Neural progenitor cell (in vitro differentiated cells): ENCODE measurements at regions not wholly inside any gene's neighbourhood (a gene's known extent, or its start where the extent isn't known, plus 50 kb on each side); places are given as distances from the start of the nearest gene placed in this dataset.

ENCODE experiments used
- DNase-seq: peaks from one replicate; pipeline ENCODE4 v3.0.0-alpha.2; 2016; ENCODE audit warnings: low spot score
- H2AFZ ChIP-seq: fragments of 200-600 bp; sonication (generic); replicated peaks from 2 replicates; pipeline ENCODE4 v1.6.1; 2016; ENCODE audit warnings: antibody characterized with exemption
- H3F3A ChIP-seq: fragments of 200-600 bp; sonication (generic); 2 replicates; pipeline ENCODE4 v1.6.1; 2016; ENCODE audit warnings: antibody characterized with exemption, low read depth
- H3K27ac ChIP-seq: fragments of 200-600 bp; sonication (generic); 2 replicates; pipeline ENCODE4 v1.5.1; 2016; ENCODE audit warnings: mild to moderate bottlenecking
- H3K27me3 ChIP-seq: fragments of 200-600 bp; sonication (generic); 2 replicates; pipeline ENCODE4 v1.6.1; 2016; ENCODE audit warnings: mild to moderate bottlenecking, moderate library complexity
- H3K36me3 ChIP-seq: fragments of 200-600 bp; sonication (generic); 2 replicates; pipeline ENCODE4 v1.5.1; 2016
- H3K4me1 ChIP-seq: fragments of 200-600 bp; sonication (generic); 2 replicates; pipeline ENCODE4 v1.6.1; 2016; ENCODE audit warnings: mixed run types
- H3K4me2 ChIP-seq: fragments of 200-600 bp; sonication (generic); 2 replicates; pipeline ENCODE4 v1.6.1; 2016
- H3K4me3 ChIP-seq: fragments of 200-600 bp; sonication (generic); 2 replicates; pipeline ENCODE4 v1.5.1; 2016
- H3K79me2 ChIP-seq: fragments of 200-600 bp; sonication (generic); 2 replicates; pipeline ENCODE4 v1.6.1; 2016; ENCODE audit warnings: low read depth
- H3K9ac ChIP-seq: fragments of 200-600 bp; sonication (generic); 2 replicates; pipeline ENCODE4 v1.6.1; 2016
- H3K9me3 ChIP-seq: fragments of 200-600 bp; sonication (generic); 2 replicates; pipeline ENCODE4 v1.5.1; 2016; ENCODE audit warnings: low read depth
- H4K20me1 ChIP-seq: fragments of 200-600 bp; sonication (generic); 2 replicates; pipeline ENCODE4 v1.6.1; 2016; ENCODE audit warnings: low read depth
- H3K27ac Mint-ChIP-seq: 3 replicates; pipeline ENCODE4 v1.8.0; 2021; ENCODE audit warnings: mixed read lengths
- H3K27me3 Mint-ChIP-seq: 2 replicates; pipeline ENCODE4 v1.8.0; 2022; ENCODE audit warnings: low read depth, mild to moderate bottlenecking, inconsistent platforms, moderate library complexity, mixed read lengths; ENCODE audit not compliant: insufficient read depth
- H3K36me3 Mint-ChIP-seq: 3 replicates; pipeline ENCODE4 v1.8.0; 2021; ENCODE audit warnings: mixed read lengths
- H3K4me1 Mint-ChIP-seq: 3 replicates; pipeline ENCODE4 v1.8.0; 2021; ENCODE audit warnings: mixed read lengths
- H3K4me3 Mint-ChIP-seq: 3 replicates; pipeline ENCODE4 v1.8.0; 2021; ENCODE audit warnings: mild to moderate bottlenecking, moderate library complexity, mixed read lengths
- H3K9me3 Mint-ChIP-seq: 3 replicates; pipeline ENCODE4 v1.8.0; 2020; ENCODE audit warnings: mixed read lengths
- EZH2 ChIP-seq: fragments of 200-600 bp; sonication (generic); IDR thresholded peaks from 2 replicates; pipeline ENCODE4 v1.6.1; 2017; ENCODE audit warnings: antibody characterized with exemption, mild to moderate bottlenecking, moderate library complexity
- EZH2phosphoT487 ChIP-seq: fragments of 200-600 bp; sonication (generic); IDR thresholded peaks from 2 replicates; pipeline ENCODE4 v1.6.1; 2017; ENCODE audit warnings: antibody characterized with exemption
- TF ChIP-seq, protein P1 (sequence below): fragments of 200-600 bp; sonication (generic); IDR thresholded peaks from 2 replicates; pipeline ENCODE4 v1.5.1; 2017; ENCODE audit warnings: antibody characterized with exemption, mild to moderate bottlenecking

DNA sequence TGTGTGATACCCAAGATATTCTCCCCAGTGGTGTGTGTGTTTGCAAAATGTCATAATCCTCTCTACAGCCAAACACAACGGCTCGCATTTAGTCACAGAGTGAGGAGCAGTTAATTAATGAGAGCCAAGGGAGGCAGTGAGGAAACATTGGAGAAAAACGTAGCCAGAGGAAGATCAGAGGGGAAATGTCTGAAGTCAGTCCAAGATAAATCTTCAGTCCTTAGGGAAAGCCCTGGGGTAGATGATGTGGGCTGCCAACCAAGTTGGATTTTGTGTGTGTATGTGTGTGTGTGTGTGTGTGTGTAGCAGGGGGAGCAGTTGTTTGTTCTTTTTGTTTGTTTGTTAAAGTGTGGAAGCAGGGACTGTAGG is 201.0 kb upstream of the PTBP2 start:
- Histone ChIP-seq H3K4me1 (peaks cover 34% of the 10 kb centered on the region), H4K20me1 (no peaks in the 10 kb centered on the region), H3K36me3 (no peaks in the 10 kb centered on the region), H3K4me2 (peak overlapping the region; percentile 57), H3K27ac (peak overlapping the region; percentile 89), H2AFZ (peak overlapping the region; percentile 70), H3K9ac (no peak overlapping the region), H3K9me3 (no peaks in the 10 kb centered on the region), H3K79me2 (no peaks in the 10 kb centered on the region), H3K27me3 (no peaks in the 10 kb centered on the region), H3K4me3 (peak overlapping the region; percentile 27), H3F3A (peaks cover 30% of the 10 kb centered on the region)
- Mint-ChIP-seq H3K36me3 (no peaks in the 10 kb centered on the region), H3K4me1 (peaks cover 46% of the 10 kb centered on the region), H3K4me3 (peak overlapping the region; percentile 5), H3K27me3 (peaks cover 5% of the 10 kb centered on the region), H3K9me3 (no peaks in the 10 kb centered on the region), H3K27ac (peak overlapping the region; percentile 87)
- DNase-seq = peak; percentile 45
- TF ChIP-seq EZH2 (no peak), EZH2phosphoT487 (no peak)
- TF ChIP-seq, protein P1, sequence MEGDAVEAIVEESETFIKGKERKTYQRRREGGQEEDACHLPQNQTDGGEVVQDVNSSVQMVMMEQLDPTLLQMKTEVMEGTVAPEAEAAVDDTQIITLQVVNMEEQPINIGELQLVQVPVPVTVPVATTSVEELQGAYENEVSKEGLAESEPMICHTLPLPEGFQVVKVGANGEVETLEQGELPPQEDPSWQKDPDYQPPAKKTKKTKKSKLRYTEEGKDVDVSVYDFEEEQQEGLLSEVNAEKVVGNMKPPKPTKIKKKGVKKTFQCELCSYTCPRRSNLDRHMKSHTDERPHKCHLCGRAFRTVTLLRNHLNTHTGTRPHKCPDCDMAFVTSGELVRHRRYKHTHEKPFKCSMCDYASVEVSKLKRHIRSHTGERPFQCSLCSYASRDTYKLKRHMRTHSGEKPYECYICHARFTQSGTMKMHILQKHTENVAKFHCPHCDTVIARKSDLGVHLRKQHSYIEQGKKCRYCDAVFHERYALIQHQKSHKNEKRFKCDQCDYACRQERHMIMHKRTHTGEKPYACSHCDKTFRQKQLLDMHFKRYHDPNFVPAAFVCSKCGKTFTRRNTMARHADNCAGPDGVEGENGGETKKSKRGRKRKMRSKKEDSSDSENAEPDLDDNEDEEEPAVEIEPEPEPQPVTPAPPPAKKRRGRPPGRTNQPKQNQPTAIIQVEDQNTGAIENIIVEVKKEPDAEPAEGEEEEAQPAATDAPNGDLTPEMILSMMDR = no peak

DNA sequence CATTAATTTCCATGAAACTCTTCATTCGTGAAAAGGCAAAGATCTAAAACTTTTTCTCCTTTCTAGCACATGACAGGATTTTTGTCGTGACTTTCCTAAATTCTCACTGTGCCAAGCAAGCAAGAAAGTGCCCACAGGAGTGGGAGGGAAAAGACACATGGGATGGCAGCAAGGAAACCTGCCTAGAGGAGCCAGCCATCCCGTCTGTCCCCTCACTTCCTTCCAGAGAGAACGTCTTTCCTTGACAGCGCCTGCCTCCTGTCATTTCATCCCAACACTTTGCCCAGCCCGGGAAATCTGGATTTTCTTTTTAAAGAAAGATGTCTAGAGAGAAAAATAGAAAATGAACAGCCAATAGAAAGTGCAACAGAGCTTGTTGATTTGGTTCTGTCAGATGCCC is 200.6 kb upstream of the PTBP2 start:
- Histone ChIP-seq H3K4me3 (no peak overlapping the region), H3K4me2 (peak overlapping the region; percentile 57), H3K9ac (no peak overlapping the region), H4K20me1 (no peaks in the 10 kb centered on the region), H3F3A (peaks cover 30% of the 10 kb centered on the region), H3K36me3 (no peaks in the 10 kb centered on the region), H3K4me1 (peaks cover 34% of the 10 kb centered on the region), H3K9me3 (no peaks in the 10 kb centered on the region), H3K79me2 (no peaks in the 10 kb centered on the region), H3K27ac (peak overlapping the region; percentile 89), H3K27me3 (no peaks in the 10 kb centered on the region), H2AFZ (peak overlapping the region; percentile 70)
- peaks cover 5% of the 10 kb centered on the region for H3K27me3 Mint-ChIP-seq
- no peak for TF ChIP-seq EZH2phosphoT487
- TF ChIP-seq, protein P1 = no peak
- peak overlapping the region; percentile 87 for H3K27ac Mint-ChIP-seq
- no peaks in the 10 kb centered on the region for H3K36me3 Mint-ChIP-seq
- H3K9me3 Mint-ChIP-seq = no peaks in the 10 kb centered on the region
- no peak overlapping the region for H3K4me3 Mint-ChIP-seq
- DNase-seq = no peak
- H3K4me1 Mint-ChIP-seq = peaks cover 46% of the 10 kb centered on the region

DNA sequence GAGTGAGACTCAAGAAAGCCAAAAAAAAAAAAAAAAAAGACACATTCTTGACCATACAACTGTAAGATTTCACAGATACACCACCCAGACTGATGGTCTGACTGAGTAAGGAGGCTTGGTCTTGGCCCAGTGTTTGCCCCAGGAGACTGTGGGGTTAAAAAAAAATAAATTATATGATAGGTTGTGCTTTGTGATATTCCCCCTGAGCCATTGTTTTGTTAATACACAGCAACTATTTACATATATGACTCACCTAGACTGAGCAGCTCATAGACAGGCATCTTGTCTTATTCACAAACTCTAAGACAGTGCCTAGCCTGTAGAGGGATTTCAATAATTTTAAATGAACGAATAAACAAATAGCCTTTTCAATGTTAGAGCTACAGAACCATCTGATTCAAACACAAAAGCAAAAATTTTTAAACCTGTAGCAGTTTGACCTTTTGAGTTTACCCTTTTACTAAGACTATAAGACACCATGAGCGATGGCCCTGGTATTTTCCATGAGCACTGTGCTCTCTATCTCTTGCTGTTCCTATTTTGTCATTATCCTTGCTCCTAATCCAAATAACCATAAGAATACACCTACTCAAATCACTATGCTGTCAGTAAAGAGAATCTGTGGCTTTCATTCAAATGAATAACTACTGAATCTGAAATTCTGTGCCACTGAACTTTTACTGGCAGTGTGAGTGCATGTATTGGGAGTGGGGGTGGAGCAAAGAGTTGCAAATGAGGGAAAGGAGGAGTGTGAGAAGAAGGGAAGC is 199.4 kb upstream of the PTBP2 start:
- Mint-ChIP-seq H3K4me3 (no peak overlapping the region), H3K27ac (peak overlapping the region; percentile 89), H3K36me3 (no peaks in the 10 kb centered on the region), H3K9me3 (peaks cover 6% of the 10 kb centered on the region), H3K27me3 (peaks cover 7% of the 10 kb centered on the region), H3K4me1 (peaks cover 46% of the 10 kb centered on the region)
- Histone ChIP-seq H3F3A (peaks cover 30% of the 10 kb centered on the region), H3K79me2 (no peaks in the 10 kb centered on the region), H2AFZ (no peak overlapping the region), H3K4me1 (peaks cover 34% of the 10 kb centered on the region), H3K27ac (no peak overlapping the region), H3K9ac (no peak overlapping the region), H3K4me3 (no peak overlapping the region), H4K20me1 (no peaks in the 10 kb centered on the region), H3K9me3 (no peaks in the 10 kb centered on the region), H3K36me3 (no peaks in the 10 kb centered on the region), H3K4me2 (no peak overlapping the region), H3K27me3 (no peaks in the 10 kb centered on the region)
- DNase-seq = no peak
- TF ChIP-seq EZH2 (no peak), EZH2phosphoT487 (no peak)
- TF ChIP-seq, protein P1 = no peak
